ENCODE measurements at regions not wholly inside any gene's neighbourhood (a gene's known extent, or its start where the extent isn't known, plus 50 kb on each side); places are given as distances from the start of the nearest gene placed in this dataset.

- Histone ChIP-seq H4K20me1 (replicated peaks; ENCODE audit: insufficient read depth) (no peaks in the 10 kb centered on the region), H3F3A (replicated peaks; ENCODE audit: low read depth) (no peaks in the 10 kb centered on the region), H3K4me3 (no peak overlapping the region), H3K9me2 (ENCODE audit: insufficient read depth) (no peaks in the 10 kb centered on the region), H3K4me1 (ENCODE audit: insufficient read depth) (no peaks in the 10 kb centered on the region), H3K27me3 (ENCODE audit: insufficient read depth) (no peaks in the 10 kb centered on the region), H3K4me2 (no peak overlapping the region), H3K36me3 (ENCODE audit: insufficient read depth) (no peaks in the 10 kb centered on the region), H3K27ac (ENCODE audit: low read depth) (no peak overlapping the region), H3K79me2 (replicated peaks; ENCODE audit: insufficient read depth) (no peaks in the 10 kb centered on the region), H2AFZ (no peak overlapping the region)
- H3K36me3 Mint-ChIP-seq (ENCODE audit: low read depth) = no peaks in the 10 kb centered on the region
- no peak overlapping the region for H3K4me3 Mint-ChIP-seq
- H3K9me3 Mint-ChIP-seq = no peaks in the 10 kb centered on the region
- no peak for DNase-seq (ENCODE audit: low spot score)
- H3K4me1 Mint-ChIP-seq = no peaks in the 10 kb centered on the region
- no peak overlapping the region for H3K27ac Mint-ChIP-seq
- H3K27me3 Mint-ChIP-seq (ENCODE audit: insufficient read depth, low read depth, poor library complexity) = no peaks in the 10 kb centered on the region
- no peak for TF ChIP-seq ZNF331 (CRISPR knock-in tag; IDR thresholded peaks at IDR 0.05; ENCODE audit: low read depth)
- TF ChIP-seq ZNF114 (CRISPR knock-in tag; IDR thresholded peaks at IDR 0.05) = no peak
- no peak for TF ChIP-seq EZH2phosphoT487 (IDR thresholded peaks at IDR 0.05; ENCODE audit: unreplicated experiment)
- TF ChIP-seq REST (IDR thresholded peaks at IDR 0.05; ENCODE audit: unreplicated experiment) = no peak
- TF ChIP-seq EZH2 (IDR thresholded peaks at IDR 0.05; ENCODE audit: low read depth, unreplicated experiment) = no peak
- no peak for TF ChIP-seq CTCF (conservative IDR thresholded peaks at IDR 0.05; ENCODE audit: low read depth in 2 of 2)
- no peak for TF ChIP-seq ETS1 (IDR thresholded peaks at IDR 0.05)
- no peak for TF ChIP-seq JUNB (IDR thresholded peaks at IDR 0.05; ENCODE audit: unreplicated experiment)
- no peak for TF ChIP-seq STAT1 (IDR thresholded peaks at IDR 0.05; ENCODE audit: unreplicated experiment)
- no peak for TF ChIP-seq POLR2AphosphoS5 (IDR thresholded peaks at IDR 0.05; ENCODE audit: low read depth)
- TF ChIP-seq CREB1 (CRISPR knock-in tag; IDR thresholded peaks at IDR 0.05; ENCODE audit: low read depth) = no peak
- TF ChIP-seq ZNF462 (CRISPR knock-in tag; IDR thresholded peaks at IDR 0.05) = no peak
- no peak for TF ChIP-seq NANOG (IDR thresholded peaks at IDR 0.05; ENCODE audit: borderline replicate concordance)
- ATAC-seq = no peak
Measured at GRCh38 chr13:57568865-57569264, 62.7 kb upstream of the PCDH17 start.

Measured in GM23338 (cell line).